C4-2B (cell line): ENCODE measurements at regions not wholly inside any gene's neighbourhood (a gene's known extent, or its start where the extent isn't known, plus 50 kb on each side); places are given as distances from the start of the nearest gene placed in this dataset.

Source experiments
- CTCF ChIP-seq: fragments of 450-650 bp; conservative IDR thresholded peaks from 2 replicates; pipeline ENCODE4 v1.5.1; 2017; ENCODE audit warnings: mild to moderate bottlenecking
- ZFX ChIP-seq: fragments of 450-650 bp; IDR thresholded peaks from 2 replicates; pipeline ENCODE4 v1.6.1; 2017

GRCh38 chr20:4609511-4609910, 76.7 kb upstream of the PRNP start:
- TF ChIP-seq CTCF (no peak), ZFX (no peak)
